Urothelium cell line (cell line): ENCODE measurements at regions not wholly inside any gene's neighbourhood (a gene's known extent, or its start where the extent isn't known, plus 50 kb on each side); places are given as distances from the start of the nearest gene placed in this dataset.
"Not testable (repeated sequence)": the region's sequence is repeated elsewhere in the genome, so short reads cannot be mapped to it uniquely, and the experiment has no call there.

Source experiments
- DNase-seq: peaks from one replicate; pipeline ENCODE4 v3.0.0; 2011; ENCODE audit warnings: low spot score, mixed read lengths
- FAIRE-seq: peaks from 2 replicates; lab custom pipeline; 2011; peaks lifted over from hg19 to GRCh38; lab: Jason Lieb, UNC

- FAIRE-seq (no peak), DNase-seq (no peak)
These were observed 318.9 kb downstream of the SEC16B start for GRCh38 chr1:177650947-177651346.

- FAIRE-seq: no peak
These were observed 321.1 kb downstream of the SEC16B start for GRCh38 chr1:177648731-177649265.

GRCh38 chr1:177648138-177648537 lies 321.7 kb downstream of the SEC16B start:
- no peak for FAIRE-seq
- DNase-seq: no peak

More at GRCh38 chr1:177648731-177649265, 321.1 kb downstream of the SEC16B start:
- DNase-seq: no peak

GRCh38 chr1:177646757-177647730 lies 322.8 kb downstream of the SEC16B start:
- DNase-seq (no peak), FAIRE-seq (no peak)

GRCh38 chr1:177645491-177646190 lies 324.2 kb downstream of the SEC16B start:
- no peak for FAIRE-seq
- DNase-seq: no peak

- no peak for FAIRE-seq
- DNase-seq: no peak
These were observed 329.2 kb downstream of the SEC16B start for GRCh38 chr1:177640687-177641086.

- FAIRE-seq, DNase-seq: not testable (repeated sequence)
These were observed 335.7 kb downstream of the SEC16B start for GRCh38 chr1:177634151-177634550.

GRCh38 chr1:177632923-177633615 lies 336.8 kb downstream of the SEC16B start:
- FAIRE-seq: no peak

GRCh38 chr1:177631770-177632169 lies 338.1 kb downstream of the SEC16B start:
- DNase-seq (no peak), FAIRE-seq (no peak)

More at GRCh38 chr1:177632923-177633615, 336.8 kb downstream of the SEC16B start:
- no peak for DNase-seq

- no peak for DNase-seq
- no peak for FAIRE-seq
These were observed 340.3 kb downstream of the SEC16B start for GRCh38 chr1:177629526-177629925.

GRCh38 chr1:177627148-177627910 lies 342.5 kb downstream of the SEC16B start:
- no peak for FAIRE-seq
- no peak for DNase-seq

GRCh38 chr1:177620636-177621190 lies 349.1 kb downstream of the SEC16B start:
- FAIRE-seq: no peak
- DNase-seq: no peak

GRCh38 chr1:177615251-177615650 lies 354.6 kb downstream of the SEC16B start:
- DNase-seq: no peak
- no peak for FAIRE-seq

- FAIRE-seq: no peak
- no peak for DNase-seq
These were observed 358.5 kb downstream of the SEC16B start for GRCh38 chr1:177611402-177611801.

GRCh38 chr1:177609953-177610352 lies 359.9 kb downstream of the SEC16B start:
- no peak for DNase-seq
- no peak for FAIRE-seq

- FAIRE-seq (no peak), DNase-seq (no peak)
These were observed 368.9 kb downstream of the SEC16B start for GRCh38 chr1:177600936-177601335.

GRCh38 chr1:177600321-177600720 lies 369.5 kb downstream of the SEC16B start:
- FAIRE-seq: no peak
- no peak for DNase-seq

- DNase-seq: no peak
- no peak for FAIRE-seq
These were observed 372.5 kb downstream of the SEC16B start for GRCh38 chr1:177597393-177597792.

- FAIRE-seq: no peak
- DNase-seq: no peak
These were observed 373.4 kb downstream of the SEC16B start for GRCh38 chr1:177596485-177596884.

GRCh38 chr1:177593105-177593504 lies 376.8 kb downstream of the SEC16B start:
- FAIRE-seq (no peak), DNase-seq (no peak)
